GM21786 (cell line): ENCODE measurements at regions not wholly inside any gene's neighbourhood (a gene's known extent, or its start where the extent isn't known, plus 50 kb on each side); places are given as distances from the start of the nearest gene placed in this dataset.
"Not testable (repeated sequence)": the region's sequence is repeated elsewhere in the genome, so short reads cannot be mapped to it uniquely, and the experiment has no call there.

Experiments used
- ATAC-seq: cut with Tn5 transposase; IDR thresholded peaks from one replicate; pipeline ENCODE4 v1.9.1; 2021; ENCODE audit not compliant: unreplicated experiment

DNA sequence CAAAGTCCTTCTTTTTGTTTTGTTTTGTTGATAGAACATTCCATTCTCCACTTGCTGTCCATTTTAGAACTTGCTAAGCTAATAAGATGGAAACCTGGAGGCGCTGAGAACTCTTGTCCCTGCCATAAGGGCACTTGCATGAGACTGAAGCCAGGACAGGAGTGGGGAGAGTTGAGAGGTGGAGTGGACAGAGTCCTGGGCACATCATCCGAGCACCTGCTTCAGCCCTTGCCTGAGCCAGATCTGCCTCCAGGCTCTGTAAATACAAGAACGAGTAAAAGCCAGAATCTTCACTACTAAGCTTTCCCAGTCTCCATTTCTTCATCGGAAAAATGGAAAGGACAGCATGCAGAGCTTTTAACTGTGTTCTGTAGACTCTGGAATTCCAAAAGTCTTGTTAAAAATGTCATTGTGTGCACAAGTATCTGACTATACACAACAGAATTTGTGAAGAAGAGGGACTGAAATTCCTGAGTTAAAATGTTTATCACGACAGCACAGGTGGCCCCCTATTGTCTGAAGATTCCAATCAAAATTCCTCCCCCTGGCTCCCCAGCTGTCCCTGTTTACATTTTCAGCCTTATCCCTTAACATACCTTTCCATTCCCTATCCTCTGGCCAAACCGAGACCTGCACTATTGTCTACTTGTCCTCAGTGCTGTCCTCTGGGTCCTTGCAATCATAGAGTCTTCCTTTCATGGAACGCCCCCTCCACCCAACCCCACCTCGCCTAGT is 498.2 kb upstream of the TNP1 start:
- no peak for ATAC-seq

GRCh38 chr2:217356781-217357180 is 496.9 kb upstream of the TNP1 start:
- no peak for ATAC-seq

- no peak for ATAC-seq
These were observed 496.3 kb upstream of the TNP1 start for GRCh38 chr2:217356142-217356541.

GRCh38 chr2:217353591-217353990 is 493.7 kb upstream of the TNP1 start:
- ATAC-seq, result no peak

DNA sequence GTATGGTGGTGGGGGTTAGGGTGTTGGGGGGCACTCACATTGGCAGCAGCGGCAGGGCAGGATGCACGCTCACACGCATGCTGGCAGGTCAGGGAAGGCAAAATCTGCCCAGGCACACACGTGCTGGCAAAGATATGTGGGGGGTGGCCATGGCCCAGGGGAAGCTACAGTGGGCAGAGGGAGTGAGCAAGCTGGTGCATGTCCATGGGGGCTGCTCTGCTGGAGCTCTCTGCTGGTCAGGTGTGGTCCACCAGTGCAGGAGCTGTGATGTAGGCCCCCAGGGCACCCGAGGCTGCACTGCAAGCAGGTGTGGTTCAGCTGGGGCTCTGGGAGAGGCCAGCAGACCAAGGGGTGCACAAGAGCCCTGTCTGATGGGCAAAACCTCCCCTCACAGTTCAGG is 491.5 kb upstream of the TNP1 start:
- ATAC-seq, result no peak

GRCh38 chr2:217349251-217349650 is 489.4 kb upstream of the TNP1 start:
- no peak for ATAC-seq

- ATAC-seq, result not testable (repeated sequence)
These were observed 487.8 kb upstream of the TNP1 start for GRCh38 chr2:217347630-217348029.

GRCh38 chr2:217346043-217346442 is 486.2 kb upstream of the TNP1 start:
- ATAC-seq, result not testable (repeated sequence)

GRCh38 chr2:217340899-217341298 is 481.0 kb upstream of the TNP1 start:
- ATAC-seq, result no peak

- ATAC-seq, result no peak
These were observed 480.3 kb upstream of the TNP1 start for GRCh38 chr2:217340176-217340575.

- no peak for ATAC-seq
These were observed 479.9 kb upstream of the TNP1 start for GRCh38 chr2:217339753-217340152.

GRCh38 chr2:217338306-217338916 is 478.5 kb upstream of the TNP1 start:
- no peak for ATAC-seq

DNA sequence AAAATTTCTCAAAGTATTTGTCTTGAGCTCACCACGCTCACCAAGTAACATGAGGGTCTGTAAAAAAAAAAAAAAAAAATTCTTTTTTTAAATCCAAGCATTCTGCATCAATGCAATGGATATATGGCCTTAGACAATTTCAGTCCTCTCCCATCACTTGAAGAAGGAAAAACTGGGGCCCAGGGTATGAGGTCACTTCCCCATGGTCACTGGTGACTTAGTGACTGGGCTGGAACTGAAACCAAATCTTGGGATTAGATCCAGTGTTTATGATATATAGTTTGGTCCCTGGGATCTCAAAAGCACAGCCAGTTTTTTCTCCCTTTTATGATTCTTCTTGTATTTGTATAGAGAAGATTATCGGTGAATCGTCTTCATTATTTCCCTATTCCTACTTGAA is 477.9 kb upstream of the TNP1 start:
- no peak for ATAC-seq

DNA sequence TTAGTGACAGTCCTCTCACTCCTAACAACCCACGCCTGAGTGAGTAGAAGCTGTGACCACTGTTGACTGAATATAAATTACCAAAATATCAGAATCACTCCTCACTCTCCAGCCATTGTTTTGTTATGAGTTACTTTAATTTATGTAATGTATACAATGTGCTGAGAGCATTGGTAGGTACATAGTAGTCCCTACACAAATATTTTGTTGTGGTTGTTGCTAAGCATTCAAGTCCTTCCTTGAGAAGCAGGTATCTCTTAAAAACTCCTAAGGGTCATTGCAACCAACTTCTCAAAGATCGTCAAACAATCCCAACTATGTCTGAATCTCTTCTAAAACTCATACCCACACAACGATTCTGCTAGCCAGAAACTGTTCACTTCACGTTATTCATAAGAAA is 476.8 kb upstream of the TNP1 start:
- ATAC-seq, result no peak

DNA sequence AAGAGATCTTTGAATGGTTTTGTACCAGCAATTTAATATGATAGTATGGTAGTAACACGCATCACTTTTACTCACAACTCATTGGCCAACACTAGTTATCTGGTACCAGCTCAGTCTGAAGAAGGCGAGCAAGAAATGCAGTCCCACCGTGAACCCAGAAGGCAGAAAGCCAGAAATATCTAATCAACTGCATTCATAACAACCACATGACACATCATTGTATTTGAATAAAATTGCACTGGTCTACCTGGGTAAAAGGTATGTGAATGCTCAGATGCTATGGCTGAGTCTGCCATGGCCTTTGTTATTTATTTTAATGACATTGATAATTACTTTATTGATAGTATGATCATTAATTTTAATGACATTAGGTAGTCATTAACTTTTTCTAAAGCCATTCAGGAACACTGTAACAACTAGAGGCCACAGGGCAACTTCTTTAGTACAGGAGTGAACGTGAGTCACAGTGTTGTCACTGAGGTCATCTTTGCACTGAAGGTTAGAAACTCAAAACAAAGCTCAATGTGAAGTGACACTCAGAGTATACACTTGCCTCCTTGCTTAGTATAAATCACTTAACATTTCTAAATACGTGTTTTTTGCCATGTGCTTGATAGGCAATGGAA is 475.6 kb upstream of the TNP1 start:
- ATAC-seq, result no peak

DNA sequence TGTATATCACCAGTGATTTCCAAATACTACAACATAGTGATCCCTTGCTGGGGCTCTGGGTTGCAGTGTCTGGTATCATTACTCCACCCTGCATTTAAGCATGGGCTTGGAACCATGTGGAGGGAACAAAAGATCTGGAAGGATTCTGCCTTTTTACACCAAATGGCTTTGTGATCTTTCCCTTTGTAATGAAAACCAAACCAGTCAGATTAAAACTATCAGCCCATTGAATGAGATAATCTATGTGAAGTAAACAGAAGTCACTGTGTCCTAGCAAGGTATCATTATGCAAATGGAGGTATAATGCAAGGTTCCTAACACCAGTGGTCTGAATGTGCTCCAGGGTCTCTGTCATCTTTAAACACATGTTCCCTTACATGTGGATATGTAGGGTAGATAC is 474.7 kb upstream of the TNP1 start:
- ATAC-seq, result no peak

DNA sequence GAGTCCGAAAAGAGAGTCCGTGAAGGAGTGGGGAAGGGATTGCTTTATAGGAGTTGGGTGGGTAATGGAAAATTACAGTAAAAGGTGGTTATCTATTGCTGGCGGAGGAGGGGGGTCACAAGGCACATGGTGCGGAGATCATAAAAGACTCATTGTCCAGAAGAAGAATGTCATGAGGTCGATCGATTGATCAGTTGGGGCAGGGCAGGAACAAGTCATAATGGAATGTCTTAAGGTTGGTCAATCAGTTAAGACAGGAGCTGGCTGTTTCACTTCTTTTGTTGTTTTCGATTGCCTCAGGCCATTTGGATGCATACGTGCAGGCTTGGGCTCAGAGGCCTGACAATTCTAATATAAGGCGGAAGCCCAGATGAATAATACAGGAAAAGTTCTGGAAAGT is 473.0 kb upstream of the TNP1 start:
- no peak for ATAC-seq

DNA sequence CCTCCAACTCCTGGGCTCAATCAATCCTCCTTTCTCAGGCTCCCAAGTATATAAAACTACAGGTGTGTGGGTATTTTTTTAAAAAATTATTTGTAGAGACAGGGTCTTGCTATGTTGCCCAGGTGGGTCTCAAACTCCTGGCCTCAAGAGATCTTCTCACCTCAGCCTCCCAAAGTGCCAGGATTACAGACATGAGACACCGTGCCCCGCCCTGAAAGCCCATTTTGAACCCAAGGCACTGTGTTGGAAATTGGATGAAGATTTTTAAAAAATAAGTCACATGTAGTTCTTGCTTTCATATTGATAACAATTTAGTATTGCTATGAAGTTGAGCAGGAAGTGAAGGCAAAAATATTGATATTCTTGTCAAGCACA is 472.5 kb upstream of the TNP1 start:
- ATAC-seq, result no peak

DNA sequence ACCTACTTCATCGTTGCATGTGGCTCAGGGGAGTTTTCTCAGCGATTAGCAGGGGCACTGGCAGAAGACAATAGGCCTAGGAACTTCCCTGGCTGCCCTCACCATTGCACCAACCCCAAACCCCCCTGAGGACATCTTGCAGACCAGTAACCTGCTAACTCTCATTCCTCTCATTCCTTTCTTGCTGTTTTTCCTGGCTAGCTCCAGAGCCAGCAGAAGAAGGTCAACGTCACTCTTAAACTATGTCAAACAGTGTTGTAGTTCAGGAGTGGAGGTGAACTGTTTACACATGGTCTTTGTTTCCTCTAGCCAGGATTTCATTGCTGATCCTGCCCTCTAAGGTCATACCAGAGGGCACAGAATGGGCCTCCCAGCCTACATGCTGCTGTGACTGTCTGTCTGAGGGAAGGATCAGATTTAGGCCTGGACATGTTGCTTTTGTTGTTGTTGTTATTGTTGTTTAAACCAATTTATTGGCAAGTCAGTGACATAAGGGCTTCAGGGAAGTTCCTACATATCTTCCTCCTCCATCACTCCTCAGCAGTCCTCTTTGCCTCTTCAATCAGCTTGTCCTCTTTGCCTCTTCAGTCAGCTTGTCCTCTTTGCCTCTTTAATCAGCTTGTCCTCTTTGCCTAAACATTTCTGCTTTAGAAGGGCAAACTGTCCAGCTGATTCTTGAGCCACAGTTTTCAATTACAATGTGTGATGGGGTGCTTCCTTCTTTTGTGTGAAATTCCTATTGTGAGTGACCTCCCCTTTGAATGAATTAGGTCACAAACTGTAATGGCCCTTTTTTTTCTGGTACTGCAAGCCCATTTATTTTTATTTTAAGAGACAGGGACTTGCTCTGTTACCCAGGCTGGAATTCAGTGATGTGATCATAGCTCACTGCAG is 471.9 kb upstream of the TNP1 start:
- ATAC-seq, result no peak

DNA sequence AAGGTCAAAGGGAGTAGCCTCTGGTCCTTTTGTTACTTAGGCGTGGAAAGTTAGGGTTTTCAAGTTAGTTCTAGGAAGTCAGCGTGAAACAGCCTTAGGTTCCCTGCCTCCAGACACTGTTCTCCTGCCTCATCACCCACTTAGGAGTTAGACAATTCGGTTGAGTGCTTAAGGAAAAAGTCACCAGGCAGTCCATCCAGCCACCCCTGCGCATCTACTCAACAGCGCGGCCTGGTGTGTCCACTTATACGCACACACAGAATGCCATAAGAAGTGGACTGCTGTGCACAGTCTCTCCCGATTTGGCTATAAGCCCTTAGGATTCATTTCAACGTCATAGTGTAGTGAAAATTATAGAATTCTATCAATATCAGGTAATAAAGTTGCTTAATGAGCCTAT is 470.8 kb upstream of the TNP1 start:
- ATAC-seq, result no peak

GRCh38 chr2:217329023-217329431 is 469.2 kb upstream of the TNP1 start:
- ATAC-seq, result no peak

- ATAC-seq, result no peak
These were observed 468.7 kb upstream of the TNP1 start for GRCh38 chr2:217328622-217328978.
